ENCODE measurements at regions not wholly inside any gene's neighbourhood (a gene's known extent, or its start where the extent isn't known, plus 50 kb on each side); places are given as distances from the start of the nearest gene placed in this dataset.
A peak's percentile ranks its signal among the peaks of the same experiment; 100 is the strongest.

DNA sequence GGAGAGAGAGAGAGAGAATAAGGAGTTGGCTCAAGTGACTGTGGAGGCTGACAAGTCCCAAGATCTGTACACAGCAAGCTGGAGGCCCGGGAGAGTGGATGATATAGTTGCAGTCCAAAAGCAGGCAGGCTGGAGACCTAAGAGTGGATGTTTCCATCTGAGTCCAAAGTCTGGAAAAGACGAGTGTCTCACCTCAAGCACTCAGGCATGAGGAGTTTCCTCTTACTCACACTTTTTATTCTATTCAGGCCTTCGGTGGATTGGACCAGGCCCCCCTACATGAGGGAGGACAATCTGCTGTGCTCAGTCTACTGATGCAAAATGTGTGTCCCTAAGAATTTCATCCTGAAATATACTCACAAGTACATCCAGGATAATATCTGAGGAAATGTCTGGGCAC is 484.6 kb downstream of the VRK1 start:
- no peak for TF ChIP-seq GATA1 (IDR thresholded peaks at IDR 0.05; ENCODE audit: low read depth, low read length)
- DNase-seq: no peak

DNA sequence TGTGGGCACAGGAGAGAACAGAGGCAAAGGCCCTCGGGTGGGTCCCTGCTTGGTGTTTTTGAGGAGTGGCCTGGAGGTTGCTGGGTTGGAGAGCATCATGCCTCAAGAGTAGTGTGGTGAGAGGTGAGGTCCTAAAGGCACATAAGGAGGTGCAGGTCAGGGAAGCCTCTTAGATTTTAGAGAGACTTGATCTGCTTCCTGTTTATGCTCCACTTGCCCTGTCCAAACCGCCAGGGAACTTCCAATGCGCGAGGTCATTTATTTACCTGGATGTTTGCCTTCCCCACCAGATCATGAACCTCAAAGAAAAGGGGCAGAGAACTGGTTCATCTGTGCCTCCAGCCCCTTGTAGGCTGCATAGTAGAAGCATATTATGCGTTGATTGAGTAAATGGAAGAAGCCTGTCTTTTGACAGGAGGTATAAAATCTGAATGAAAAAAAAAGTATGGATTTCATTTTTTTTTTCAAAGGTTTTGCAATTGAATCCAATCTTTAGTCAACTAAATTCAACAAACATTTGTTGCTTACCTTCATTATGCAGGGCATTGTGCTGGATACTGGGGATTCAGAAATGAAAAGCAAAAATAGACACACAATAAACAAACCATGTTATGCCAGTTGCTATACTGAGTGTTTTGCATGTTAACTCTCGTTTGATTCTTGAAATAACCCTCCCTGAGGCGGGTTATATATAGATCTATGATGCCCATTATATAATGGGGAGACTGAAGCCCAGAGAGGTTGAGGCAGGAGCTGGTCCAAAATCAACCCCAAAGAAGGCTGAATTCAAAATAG is 485.2 kb downstream of the VRK1 start:
- DNase-seq: no peak
- TF ChIP-seq POLR2A (IDR thresholded peaks at IDR 0.05; ENCODE audit: low read length) (no peak), GATA1 (IDR thresholded peaks at IDR 0.05; ENCODE audit: low read depth, low read length) (no peak)

DNA sequence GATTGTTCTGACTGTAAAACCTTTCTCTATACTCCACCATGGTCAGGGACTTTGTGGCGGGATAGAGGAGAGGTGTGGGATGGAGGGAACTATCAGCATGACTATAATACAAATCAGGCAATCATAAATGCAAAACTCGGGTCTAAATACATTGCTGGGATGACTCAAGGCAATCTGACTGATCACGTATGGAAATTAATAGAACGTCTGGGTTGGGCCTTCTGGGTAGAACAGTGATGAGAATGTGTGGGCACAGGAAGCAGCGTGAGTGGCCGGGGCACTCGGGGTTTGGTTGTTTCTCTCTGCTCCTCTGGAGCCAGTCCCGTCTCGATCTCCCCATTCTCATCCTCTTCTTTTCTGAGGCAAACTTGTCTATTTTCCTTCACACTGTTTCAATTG is 485.8 kb downstream of the VRK1 start:
- no peak for DNase-seq
- TF ChIP-seq GATA1 (IDR thresholded peaks at IDR 0.05; ENCODE audit: low read depth, low read length) (no peak), POLR2A (IDR thresholded peaks at IDR 0.05; ENCODE audit: low read length) (no peak)

DNA sequence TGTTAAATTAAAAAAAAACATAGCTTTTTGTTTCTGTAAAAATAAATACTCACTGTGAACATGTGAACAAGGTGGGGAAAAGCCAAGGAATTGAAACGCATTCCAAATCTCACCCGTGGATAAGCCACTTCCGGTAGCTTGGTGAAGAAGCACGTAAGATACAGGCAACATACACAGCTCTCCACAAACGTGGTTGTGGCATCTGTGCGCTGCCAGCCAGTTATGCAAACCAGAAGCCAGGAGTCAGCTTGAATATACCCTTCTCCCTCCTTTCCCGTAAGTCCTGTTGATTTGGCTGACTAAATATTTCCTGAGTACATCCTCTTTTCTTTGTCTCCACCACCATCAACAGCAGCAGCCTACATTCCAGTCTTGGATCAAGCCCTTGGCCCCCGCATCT is 486.2 kb downstream of the VRK1 start:
- TF ChIP-seq GATA1 (IDR thresholded peaks at IDR 0.05; ENCODE audit: low read depth, low read length) (no peak), POLR2A (IDR thresholded peaks at IDR 0.05; ENCODE audit: low read length) (no peak)
- no peak for DNase-seq

DNA sequence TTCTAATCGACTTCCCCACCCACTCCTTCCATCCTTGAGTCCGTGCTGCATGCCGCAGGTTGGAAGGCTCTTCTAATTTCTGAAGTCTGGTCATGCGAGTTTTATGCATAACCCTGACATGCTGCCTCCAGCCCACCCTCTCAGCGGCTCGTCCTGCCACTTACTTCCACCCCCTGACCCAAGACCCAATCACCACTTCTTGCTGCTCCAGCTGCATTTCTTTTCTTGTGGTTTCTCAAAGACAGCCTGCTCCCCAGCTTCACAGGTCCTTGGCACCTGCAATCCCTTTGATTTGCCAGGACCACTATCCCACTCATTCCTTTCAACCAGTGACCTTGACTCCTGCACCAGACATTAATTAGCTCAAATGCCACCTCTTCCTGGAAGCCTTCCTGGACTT is 486.7 kb downstream of the VRK1 start:
- DNase-seq: no peak
- TF ChIP-seq POLR2A (IDR thresholded peaks at IDR 0.05; ENCODE audit: low read length) (no peak), GATA1 (IDR thresholded peaks at IDR 0.05; ENCODE audit: low read depth, low read length) (no peak)

DNA sequence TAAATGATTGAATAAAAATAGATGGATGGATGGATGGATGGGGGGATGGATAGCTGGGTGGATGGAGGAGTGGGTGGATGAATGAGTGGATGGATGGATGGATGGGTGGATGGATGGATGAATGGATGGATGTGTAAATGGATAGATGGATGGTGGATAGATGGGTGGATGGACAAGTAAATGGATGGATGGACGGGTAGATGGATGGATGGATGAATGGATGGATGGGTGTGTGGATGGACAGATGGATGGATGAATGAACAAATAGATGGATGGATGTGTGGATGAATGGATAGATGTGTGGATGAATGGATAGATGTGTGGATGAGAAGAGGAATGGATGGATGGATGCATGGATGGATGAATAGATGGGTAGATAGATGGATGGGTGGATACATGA is 490.8 kb downstream of the VRK1 start:
- no peak for DNase-seq
- TF ChIP-seq POLR2A (IDR thresholded peaks at IDR 0.05; ENCODE audit: low read length): no peak
- no peak for TF ChIP-seq GATA1 (IDR thresholded peaks at IDR 0.05; ENCODE audit: low read depth, low read length)

DNA sequence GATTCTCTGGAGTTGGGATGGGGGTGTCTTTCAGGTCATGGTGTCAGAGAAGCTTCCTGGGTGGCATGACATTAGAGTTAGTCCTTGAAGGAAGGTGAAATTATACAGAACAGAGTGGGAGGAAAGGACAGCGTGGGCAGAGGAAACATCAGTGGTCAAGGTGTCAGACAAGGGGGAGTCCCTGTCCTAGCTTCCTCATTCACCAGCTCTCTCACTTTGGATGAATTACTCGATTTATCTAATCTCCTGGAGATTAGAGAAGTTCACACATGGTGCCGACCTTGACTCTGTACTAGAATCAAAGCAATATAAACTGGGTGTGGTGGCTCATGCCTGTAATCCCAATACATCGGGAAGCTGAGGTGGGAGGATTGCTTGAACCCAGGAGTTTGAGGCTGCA is 492.9 kb downstream of the VRK1 start:
- TF ChIP-seq GATA1 (IDR thresholded peaks at IDR 0.05; ENCODE audit: low read depth, low read length) (no peak), POLR2A (IDR thresholded peaks at IDR 0.05; ENCODE audit: low read length) (no peak)
- no peak for DNase-seq

DNA sequence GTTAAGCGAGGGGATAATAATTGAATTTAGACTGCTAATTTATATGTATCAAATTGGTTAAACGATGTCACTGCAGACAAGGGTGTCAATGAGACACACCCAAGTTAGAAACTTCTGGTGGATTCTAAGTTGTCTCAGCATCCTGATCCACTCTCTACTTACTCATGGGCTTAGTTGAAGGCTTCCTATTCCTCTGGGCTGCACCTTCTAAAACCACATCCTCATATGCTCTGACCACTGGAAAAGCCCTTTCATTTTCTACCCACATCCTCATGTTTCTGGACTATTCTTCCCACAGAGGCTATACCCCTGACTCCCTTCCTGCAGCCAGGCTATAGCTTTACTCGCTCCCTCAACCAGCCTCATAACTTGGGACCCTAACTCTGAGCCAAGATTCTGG is 493.8 kb downstream of the VRK1 start:
- TF ChIP-seq POLR2A (IDR thresholded peaks at IDR 0.05; ENCODE audit: low read length): no peak
- TF ChIP-seq GATA1 (IDR thresholded peaks at IDR 0.05; ENCODE audit: low read depth, low read length): no peak
- DNase-seq: no peak

DNA sequence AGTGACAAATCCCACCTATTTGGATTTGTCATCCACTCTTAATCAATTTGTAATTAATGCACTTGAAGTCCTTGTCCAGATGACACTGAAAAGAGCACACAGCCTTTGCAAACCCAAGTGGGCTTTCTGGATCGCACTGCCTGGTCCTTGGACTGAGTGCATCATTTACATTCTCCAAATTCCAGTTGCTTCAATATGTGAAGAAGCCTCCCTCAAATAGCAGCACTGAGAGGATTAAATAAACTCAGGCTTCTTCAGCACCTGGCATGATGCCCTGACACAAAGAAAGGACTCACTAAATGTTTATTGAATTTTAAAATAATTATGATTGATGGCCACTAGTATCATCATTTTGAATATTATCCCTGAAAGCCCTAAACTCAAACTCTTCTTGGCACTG is 496.5 kb downstream of the VRK1 start:
- no peak for TF ChIP-seq POLR2A (IDR thresholded peaks at IDR 0.05; ENCODE audit: low read length)
- no peak for TF ChIP-seq GATA1 (IDR thresholded peaks at IDR 0.05; ENCODE audit: low read depth, low read length)
- no peak for DNase-seq

DNA sequence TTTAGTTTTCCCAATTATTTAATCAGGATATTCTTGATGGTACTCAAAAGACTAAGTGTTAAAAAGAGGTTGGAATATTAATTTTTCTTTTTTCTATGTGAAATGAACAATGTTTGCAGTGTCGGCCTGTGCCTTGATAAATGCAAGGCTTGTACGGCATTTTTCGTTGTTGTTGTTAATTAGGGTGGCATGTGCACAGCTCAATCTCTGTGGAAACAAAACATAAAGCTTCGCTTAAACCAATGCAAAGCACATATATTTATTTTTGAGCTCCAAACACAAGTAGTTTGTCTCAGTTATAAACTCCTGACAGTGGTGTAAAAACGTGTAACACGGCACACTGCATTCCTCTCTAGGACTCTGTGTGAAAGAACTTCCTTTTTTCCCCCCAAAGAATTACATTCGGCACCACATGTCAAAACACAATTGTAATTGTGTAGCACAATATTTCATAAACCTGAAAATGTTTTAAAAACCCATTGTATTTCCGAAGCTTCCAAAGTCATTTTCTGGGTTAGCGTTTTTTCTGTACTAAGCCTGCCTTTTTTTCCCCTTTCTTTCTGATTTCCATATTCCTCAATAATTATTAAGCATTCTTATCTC is 498.0 kb downstream of the VRK1 start:
- no peak for DNase-seq
- no peak for TF ChIP-seq GATA1 (IDR thresholded peaks at IDR 0.05; ENCODE audit: low read depth, low read length)

DNA sequence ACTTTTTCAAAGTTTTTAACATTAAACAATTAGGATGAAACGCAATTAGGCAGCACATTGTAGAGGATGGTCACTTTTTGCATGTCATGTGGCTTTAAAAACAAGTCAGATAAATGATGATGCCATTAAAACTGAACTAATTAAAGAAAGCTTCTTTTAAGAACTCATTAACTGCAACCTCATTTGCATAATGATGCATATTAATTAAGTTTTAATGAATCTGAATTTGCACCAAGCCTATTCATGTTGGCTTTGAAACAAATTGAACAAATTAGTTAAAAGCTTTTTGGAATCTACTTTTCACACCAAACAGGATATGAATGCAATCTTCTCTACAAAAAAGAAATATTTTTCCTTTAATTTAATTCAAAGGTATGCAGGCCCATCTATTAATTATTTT is 499.0 kb downstream of the VRK1 start:
- no peak for DNase-seq
- no peak for TF ChIP-seq POLR2A (IDR thresholded peaks at IDR 0.05; ENCODE audit: low read length)
- no peak for TF ChIP-seq GATA1 (IDR thresholded peaks at IDR 0.05; ENCODE audit: low read depth, low read length)

DNA sequence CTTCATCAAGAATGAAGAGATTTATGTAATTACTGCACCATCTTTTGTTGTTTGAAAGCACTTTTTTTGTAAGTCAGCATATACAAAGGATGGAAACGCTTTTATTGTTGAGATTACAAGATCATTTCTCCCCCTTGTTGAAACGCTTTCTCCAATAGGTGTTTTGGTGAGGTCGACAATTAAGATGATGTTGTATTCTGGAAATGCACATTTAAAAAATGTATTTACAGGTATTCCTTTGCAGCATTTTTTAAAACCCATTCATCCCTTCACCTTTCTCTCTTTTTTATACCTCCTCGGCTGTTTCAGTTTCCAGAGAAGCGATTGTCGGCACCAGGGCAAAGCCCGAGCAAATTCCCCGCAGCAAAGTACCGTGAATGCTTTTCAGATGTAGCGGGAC is 499.9 kb downstream of the VRK1 start:
- TF ChIP-seq POLR2A (IDR thresholded peaks at IDR 0.05; ENCODE audit: low read length) (no peak), GATA1 (IDR thresholded peaks at IDR 0.05; ENCODE audit: low read depth, low read length) (no peak)
- no peak for DNase-seq

DNA sequence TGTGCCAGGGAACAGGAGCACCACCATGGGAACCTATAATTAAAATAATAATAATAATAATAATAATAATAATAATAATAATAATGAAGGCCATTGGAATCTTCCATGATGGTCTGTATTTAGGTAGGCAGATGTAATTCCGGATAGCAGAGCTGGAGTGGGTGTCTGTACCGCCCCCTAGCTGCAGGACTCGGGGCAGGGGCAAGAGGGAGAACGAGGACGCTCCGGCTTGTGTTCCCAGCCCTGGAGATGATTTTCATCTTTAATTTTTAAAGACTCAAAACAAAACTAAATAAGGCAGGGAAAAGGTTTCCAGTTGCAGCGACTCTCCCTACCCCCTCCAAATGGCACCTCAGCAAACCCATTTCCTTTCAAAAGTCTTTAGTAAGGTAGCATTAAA is 501.1 kb downstream of the VRK1 start:
- DNase-seq: peak; percentile 1 to 3
- TF ChIP-seq POLR2A (IDR thresholded peaks at IDR 0.05; ENCODE audit: low read length) (no peak), GATA1 (IDR thresholded peaks at IDR 0.05; ENCODE audit: low read depth, low read length) (no peak)

DNA sequence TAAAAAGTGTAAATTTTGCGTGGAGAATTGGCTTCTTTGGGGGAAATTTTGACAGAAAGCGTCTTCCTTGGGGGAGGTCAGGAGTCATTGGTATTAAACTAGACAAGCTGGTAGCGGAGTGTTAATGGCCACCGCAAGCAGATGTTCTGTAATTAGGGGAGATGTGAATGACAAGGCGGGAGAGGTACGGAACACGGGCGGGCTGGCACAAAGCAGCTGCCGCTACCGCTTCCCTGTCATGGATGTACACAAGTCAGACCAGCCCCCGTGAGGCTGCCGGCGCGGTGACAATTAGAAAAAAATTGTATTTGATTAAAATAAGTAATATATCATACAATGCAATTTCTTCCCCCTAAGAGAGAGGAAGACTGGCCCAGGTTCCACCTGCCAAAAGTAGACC is 501.6 kb downstream of the VRK1 start:
- no peak for DNase-seq
- TF ChIP-seq GATA1 (IDR thresholded peaks at IDR 0.05; ENCODE audit: low read depth, low read length): no peak
- no peak for TF ChIP-seq POLR2A (IDR thresholded peaks at IDR 0.05; ENCODE audit: low read length)

DNA sequence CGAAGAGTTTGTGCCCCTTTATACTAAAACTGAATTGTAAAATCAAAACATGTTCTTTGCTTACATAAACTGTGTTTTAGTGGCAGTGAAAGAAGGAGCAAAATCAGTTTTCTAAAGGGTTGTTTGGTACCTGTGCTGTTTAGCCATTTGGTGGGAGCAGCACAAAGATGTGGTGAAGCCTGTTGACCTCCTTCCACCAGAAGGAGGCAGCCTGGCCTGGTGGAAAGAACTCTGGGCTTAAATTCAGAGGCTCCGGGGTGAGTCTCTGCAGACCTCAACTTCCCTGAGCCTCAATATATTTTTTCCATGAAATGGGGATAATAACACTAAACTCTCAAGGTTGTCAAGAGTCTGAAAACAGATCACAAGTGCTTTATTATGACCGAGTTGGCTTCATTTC is 502.5 kb downstream of the VRK1 start:
- no peak for DNase-seq

More for the DNA sequence above, 502.5 kb downstream of the VRK1 start:
- no peak for TF ChIP-seq GATA1 (IDR thresholded peaks at IDR 0.05; ENCODE audit: low read depth, low read length)
- TF ChIP-seq POLR2A (IDR thresholded peaks at IDR 0.05; ENCODE audit: low read length): no peak

Measured in erythroblast (primary cell).